Erythroblast (primary cell): ENCODE measurements at regions not wholly inside any gene's neighbourhood (a gene's known extent, or its start where the extent isn't known, plus 50 kb on each side); places are given as distances from the start of the nearest gene placed in this dataset.

Experiments
- DNase-seq, 2 experiments: peaks; one replicate each; lab custom pipeline; 2025; lab: John Stamatoyannopoulos, UW
- GATA1 ChIP-seq: IDR thresholded peaks from 2 replicates; pipeline ENCODE4 v1.6.1; 2011; ENCODE audit warnings: low read depth, mild to moderate bottlenecking, control low read depth, low read length, moderate library complexity
- POLR2A ChIP-seq: IDR thresholded peaks from 2 replicates; pipeline ENCODE4 v1.6.1; 2011; ENCODE audit warnings: mild to moderate bottlenecking, low read length

DNA sequence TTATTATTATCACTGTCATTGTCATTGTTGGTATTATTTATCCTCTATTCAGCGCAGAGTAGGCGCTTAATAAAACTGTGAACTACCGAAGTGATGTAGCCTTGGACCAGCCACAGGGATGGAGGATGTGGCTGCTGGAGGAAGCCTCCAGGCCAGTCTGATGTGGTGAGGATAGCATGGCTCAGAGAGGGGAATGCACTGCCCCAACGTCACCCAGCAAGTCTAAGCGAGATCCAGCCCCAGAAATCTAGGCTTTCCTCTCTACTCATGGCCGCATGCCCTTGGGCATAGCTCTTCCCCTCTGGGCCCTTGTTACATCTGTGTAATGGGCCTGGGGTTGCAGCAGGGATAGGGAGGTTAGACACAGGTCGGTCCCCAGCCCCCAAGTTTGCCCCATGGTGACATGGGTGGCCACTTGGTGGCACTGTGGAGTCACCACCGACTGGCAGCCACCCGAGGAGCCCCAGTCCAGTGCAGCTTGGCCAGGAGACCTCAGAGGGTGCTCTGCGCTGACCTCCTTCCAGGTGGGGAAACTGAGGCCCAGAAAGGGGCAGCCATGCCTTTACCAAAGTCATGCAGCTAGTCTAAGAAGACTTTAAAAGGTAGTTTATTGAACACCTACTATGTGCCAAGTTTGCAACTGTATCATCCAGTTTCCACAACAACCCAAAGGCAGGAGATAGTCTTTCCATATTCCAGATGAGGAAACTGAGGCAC is 395.7 kb downstream of the MN1 start:
- TF ChIP-seq GATA1: no peak
- no peak for TF ChIP-seq POLR2A
- DNase-seq: peak; percentile 57 to 67

- DNase-seq: no peak
- TF ChIP-seq GATA1 (no peak), POLR2A (no peak)
Observed at GRCh38 chr22:27406389-27406861, 395.1 kb downstream of the MN1 start.

GRCh38 chr22:27407369-27407985 is 394.1 kb downstream of the MN1 start:
- TF ChIP-seq GATA1 (no peak), POLR2A (no peak)
- no peak for DNase-seq

- no peak for DNase-seq
- TF ChIP-seq GATA1: no peak
- TF ChIP-seq POLR2A: no peak
Observed at GRCh38 chr22:27408068-27408467, 393.5 kb downstream of the MN1 start.

DNA sequence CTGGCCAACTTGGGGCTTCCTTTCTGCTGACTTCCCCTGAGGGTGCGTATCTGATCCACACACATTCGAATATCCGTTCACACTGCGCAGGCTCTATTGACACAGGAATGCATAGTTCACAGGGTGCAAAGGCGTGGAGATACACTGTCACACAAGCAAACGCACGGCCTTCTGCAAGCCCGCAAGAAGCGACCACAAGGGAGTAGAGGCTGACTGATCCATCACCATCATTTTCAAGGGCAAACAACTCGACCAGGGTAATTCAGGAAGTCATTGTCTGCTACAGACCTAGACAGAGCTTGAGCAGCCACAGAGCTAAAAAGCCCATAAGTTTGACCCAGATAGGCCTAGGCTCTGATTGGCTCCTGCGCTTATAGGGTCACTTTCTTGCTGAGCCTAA is 392.3 kb downstream of the MN1 start:
- DNase-seq: peak; percentile 17 to 34
- TF ChIP-seq GATA1 (no peak), POLR2A (no peak)

- TF ChIP-seq GATA1 (no peak), POLR2A (no peak)
- no peak for DNase-seq
Observed at GRCh38 chr22:27412866-27413445, 388.6 kb downstream of the MN1 start.

GRCh38 chr22:27413702-27414101 is 387.9 kb downstream of the MN1 start:
- no peak for TF ChIP-seq POLR2A
- TF ChIP-seq GATA1: no peak
- peak in 1 of 2 experiments; percentile 14 for DNase-seq

GRCh38 chr22:27416511-27417420 is 384.8 kb downstream of the MN1 start:
- peak; percentile 90 to 97 for DNase-seq
- TF ChIP-seq POLR2A (no peak), GATA1 (peak; percentile 59)

DNA sequence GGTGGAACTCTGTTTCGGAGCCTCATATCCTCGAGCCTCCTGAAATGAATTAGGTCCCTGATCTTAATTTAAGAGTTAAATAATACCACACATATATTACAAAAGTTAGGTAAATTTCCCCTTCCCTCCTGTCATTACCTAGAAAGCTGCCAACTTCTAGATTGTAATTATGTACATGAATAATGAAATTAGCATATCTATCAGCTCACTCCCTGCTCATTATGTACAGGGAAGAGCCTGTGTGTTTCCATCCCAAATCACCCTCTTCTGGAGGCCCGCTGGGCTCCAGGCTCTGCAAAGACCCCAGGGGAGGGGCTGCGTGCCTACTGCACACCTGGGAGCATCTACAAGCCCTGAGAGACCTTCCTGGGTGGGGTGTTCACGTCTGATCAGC is 384.1 kb downstream of the MN1 start:
- no peak for DNase-seq
- TF ChIP-seq POLR2A (no peak), GATA1 (no peak)

DNA sequence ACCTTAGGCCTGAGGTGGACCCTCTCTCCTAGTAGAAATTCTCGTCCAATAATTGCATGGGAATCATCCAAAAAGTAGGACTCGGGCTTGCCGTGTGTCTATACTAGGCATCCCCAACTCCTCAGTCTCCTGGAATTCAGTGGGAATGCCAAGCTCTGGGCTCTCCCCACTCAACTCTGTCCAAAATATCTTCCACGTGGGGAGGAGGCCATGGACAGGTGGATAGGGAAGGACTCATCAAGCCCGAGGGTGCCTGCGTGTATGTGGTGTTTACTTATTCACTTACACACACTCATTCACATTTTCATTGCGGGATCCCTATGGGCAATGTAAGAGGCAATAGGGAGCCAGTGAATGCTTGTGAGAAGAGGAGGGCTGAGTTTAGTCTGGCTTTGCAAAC is 383.3 kb downstream of the MN1 start:
- TF ChIP-seq POLR2A (no peak), GATA1 (no peak)
- DNase-seq: no peak

- TF ChIP-seq GATA1 (no peak), POLR2A (no peak)
- no peak for DNase-seq
Observed at GRCh38 chr22:27419473-27419872, 382.1 kb downstream of the MN1 start.

DNA sequence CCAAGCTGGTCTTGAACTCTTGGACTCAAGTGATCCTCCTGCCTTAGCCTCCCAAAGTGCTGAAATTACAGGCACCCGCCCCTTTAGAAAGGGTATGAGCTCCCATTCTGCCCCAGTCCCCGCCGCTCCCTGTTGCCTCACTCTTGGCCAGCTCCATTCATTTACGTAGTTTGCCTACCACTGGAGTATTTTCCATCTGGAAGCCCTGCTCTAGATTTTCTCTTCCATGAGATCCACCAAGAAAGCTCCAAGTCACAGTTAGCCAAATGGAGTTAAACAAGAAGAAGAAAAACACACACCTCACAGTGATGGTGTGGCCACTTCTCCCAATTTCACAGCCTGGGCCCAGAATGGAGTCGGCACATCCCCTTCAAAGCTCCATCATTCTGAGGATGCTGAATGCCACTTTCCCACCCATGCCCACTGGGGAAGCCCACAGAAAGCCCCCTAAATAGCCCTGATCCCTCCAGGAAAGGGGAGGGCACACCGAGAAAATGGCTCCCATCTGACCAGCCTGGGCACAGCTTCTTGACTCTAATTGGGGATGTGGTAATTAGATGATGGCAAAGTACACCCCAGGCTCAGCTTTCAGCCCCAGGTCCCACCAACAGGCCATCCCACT is 381.2 kb downstream of the MN1 start:
- DNase-seq: no peak

More for the DNA sequence above, 381.2 kb downstream of the MN1 start:
- TF ChIP-seq POLR2A: no peak
- TF ChIP-seq GATA1: no peak
